Endodermal cell (in vitro differentiated cells): ENCODE measurements at regions not wholly inside any gene's neighbourhood (a gene's known extent, or its start where the extent isn't known, plus 50 kb on each side); places are given as distances from the start of the nearest gene placed in this dataset.

ENCODE experiments used
- DNase-seq: peaks from one replicate; pipeline ENCODE4 v3.0.0-alpha.2; 2017
- H3K27ac ChIP-seq: 2 replicates; pipeline ENCODE4 v1.5.1; 2013; ENCODE audit warnings: mild to moderate bottlenecking, low read depth, low read length, moderate library complexity
- H3K27me3 ChIP-seq: 2 replicates; pipeline ENCODE4 v1.6.1; 2013; ENCODE audit warnings: mild to moderate bottlenecking, low read length, moderate library complexity; ENCODE audit not compliant: insufficient read depth, control insufficient read depth, poor library complexity, severe bottlenecking
- H3K36me3 ChIP-seq: 2 replicates; pipeline ENCODE4 v1.7.0; 2013; ENCODE audit warnings: mild to moderate bottlenecking, low read length, moderate library complexity; ENCODE audit not compliant: control insufficient read depth, insufficient read depth
- H3K4me1 ChIP-seq: one replicate; pipeline ENCODE4 v1.7.0; 2013; ENCODE audit warnings: low read length; ENCODE audit not compliant: control insufficient read depth, insufficient read depth
- H3K4me3 ChIP-seq: 2 replicates; pipeline ENCODE4 v1.5.1; 2013; ENCODE audit warnings: mild to moderate bottlenecking, low read length, moderate library complexity
- H3K9ac ChIP-seq: 2 replicates; pipeline ENCODE4 v1.6.1; 2013; ENCODE audit warnings: mild to moderate bottlenecking, low read length, moderate library complexity; ENCODE audit not compliant: poor library complexity, severe bottlenecking; ENCODE audit errors: extremely low read depth
- H3K9me3 ChIP-seq: 2 replicates; pipeline ENCODE4 v1.6.1; 2013; ENCODE audit warnings: mild to moderate bottlenecking, low read length, moderate library complexity; ENCODE audit not compliant: control insufficient read depth
- H3K27ac Mint-ChIP-seq: 2 replicates; pipeline ENCODE4 v1.8.0; 2020; ENCODE audit warnings: mixed read lengths
- H3K27me3 Mint-ChIP-seq: 2 replicates; pipeline ENCODE4 v1.8.0; 2021; ENCODE audit warnings: mild to moderate bottlenecking, mixed read lengths; ENCODE audit not compliant: insufficient read depth
- H3K36me3 Mint-ChIP-seq: 2 replicates; pipeline ENCODE4 v1.8.0; 2020; ENCODE audit warnings: low read depth, mixed read lengths
- H3K4me1 Mint-ChIP-seq: 2 replicates; pipeline ENCODE4 v1.8.0; 2020; ENCODE audit warnings: mixed read lengths
- H3K4me3 Mint-ChIP-seq: 2 replicates; pipeline ENCODE4 v1.8.0; 2020; ENCODE audit warnings: mild to moderate bottlenecking, moderate library complexity, mixed read lengths
- H3K9me3 Mint-ChIP-seq: 2 replicates; pipeline ENCODE4 v1.8.0; 2020; ENCODE audit warnings: mild to moderate bottlenecking, mixed read lengths
- WGBS, 2 experiments: methylation state at CpG; one replicate each; pipeline versions ENCODE4 v1.1.5 to v1.1.7; 2013; ENCODE audit warnings: missing lambda C conversion rate in 2 of 2, mixed read lengths in 1 of 2; ENCODE audit not compliant: insufficient coverage in 1 of 2, insufficient read length in 1 of 2; 5-methylcytosine and 5-hydroxymethylcytosine counted together
- TF ChIP-seq, protein P1 (sequence below): fragments of 200-600 bp; sonication (generic); conservative IDR thresholded peaks from 2 replicates; pipeline ENCODE4 v1.5.0; 2021; ENCODE audit warnings: antibody characterized with exemption, mild to moderate bottlenecking

- H3K4me3 Mint-ChIP-seq, result no peak overlapping the region
- H3K27ac Mint-ChIP-seq, result no peak overlapping the region
Observed at GRCh38 chr1:38113159-38113666, 66.6 kb upstream of the POU3F1 start.

DNA sequence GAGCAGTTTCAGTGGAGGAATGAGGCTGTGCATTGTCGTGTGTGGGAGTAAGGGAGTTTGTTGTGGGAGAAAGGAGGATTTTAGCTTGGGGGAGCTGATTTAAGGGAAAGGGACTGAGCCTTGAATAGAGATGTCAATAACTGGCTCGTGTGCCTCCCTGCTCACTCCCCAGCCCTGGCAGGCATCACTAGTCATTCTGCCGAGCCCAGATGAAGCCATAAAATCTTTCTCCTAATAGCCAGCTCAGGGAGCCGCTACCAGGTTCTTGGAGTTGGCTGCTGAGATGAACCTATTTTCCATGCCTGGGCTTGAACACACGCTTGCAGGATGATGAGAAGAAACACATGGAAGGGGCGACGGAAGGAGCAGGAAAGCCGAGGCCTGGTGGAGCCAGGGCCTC lies 65.0 kb upstream of the POU3F1 start:
- Mint-ChIP-seq H3K4me3 (no peak overlapping the region), H3K27ac (no peak overlapping the region), H3K4me1 (no peaks in the 10 kb centered on the region), H3K9me3 (peaks cover 3% of the 10 kb centered on the region), H3K36me3 (no peaks in the 10 kb centered on the region), H3K27me3 (peaks cover 3% of the 10 kb centered on the region)
- Histone ChIP-seq H3K27me3 (no peaks in the 10 kb centered on the region), H3K27ac (no peak overlapping the region), H3K4me3 (no peak overlapping the region), H3K36me3 (no peaks in the 10 kb centered on the region), H3K9me3 (peaks cover 4% of the 10 kb centered on the region), H3K4me1 (no peaks in the 10 kb centered on the region), H3K9ac (no peak overlapping the region)
- DNase-seq, result no peak
- TF ChIP-seq, protein P1, sequence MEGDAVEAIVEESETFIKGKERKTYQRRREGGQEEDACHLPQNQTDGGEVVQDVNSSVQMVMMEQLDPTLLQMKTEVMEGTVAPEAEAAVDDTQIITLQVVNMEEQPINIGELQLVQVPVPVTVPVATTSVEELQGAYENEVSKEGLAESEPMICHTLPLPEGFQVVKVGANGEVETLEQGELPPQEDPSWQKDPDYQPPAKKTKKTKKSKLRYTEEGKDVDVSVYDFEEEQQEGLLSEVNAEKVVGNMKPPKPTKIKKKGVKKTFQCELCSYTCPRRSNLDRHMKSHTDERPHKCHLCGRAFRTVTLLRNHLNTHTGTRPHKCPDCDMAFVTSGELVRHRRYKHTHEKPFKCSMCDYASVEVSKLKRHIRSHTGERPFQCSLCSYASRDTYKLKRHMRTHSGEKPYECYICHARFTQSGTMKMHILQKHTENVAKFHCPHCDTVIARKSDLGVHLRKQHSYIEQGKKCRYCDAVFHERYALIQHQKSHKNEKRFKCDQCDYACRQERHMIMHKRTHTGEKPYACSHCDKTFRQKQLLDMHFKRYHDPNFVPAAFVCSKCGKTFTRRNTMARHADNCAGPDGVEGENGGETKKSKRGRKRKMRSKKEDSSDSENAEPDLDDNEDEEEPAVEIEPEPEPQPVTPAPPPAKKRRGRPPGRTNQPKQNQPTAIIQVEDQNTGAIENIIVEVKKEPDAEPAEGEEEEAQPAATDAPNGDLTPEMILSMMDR, result no peak
- WGBS, 2 experiments, result 89 to 92% methylated on average over 7 to 8 of the region's 8 CpGs

More at GRCh38 chr1:38113159-38113666, 66.6 kb upstream of the POU3F1 start:
- Histone ChIP-seq H3K4me3 (no peak overlapping the region), H3K9me3 (peaks cover 4% of the 10 kb centered on the region), H3K4me1 (no peaks in the 10 kb centered on the region), H3K9ac (no peak overlapping the region), H3K27me3 (no peaks in the 10 kb centered on the region), H3K27ac (no peak overlapping the region), H3K36me3 (no peaks in the 10 kb centered on the region)
- WGBS, 2 experiments, result 87 to 94% methylated on average over 9 to 14 of the region's 14 CpGs
- no peak for DNase-seq
- H3K4me1 Mint-ChIP-seq, result no peaks in the 10 kb centered on the region
- peaks cover 3% of the 10 kb centered on the region for H3K27me3 Mint-ChIP-seq
- no peaks in the 10 kb centered on the region for H3K36me3 Mint-ChIP-seq
- TF ChIP-seq, protein P1, result no peak
- H3K9me3 Mint-ChIP-seq, result peaks cover 3% of the 10 kb centered on the region

- Mint-ChIP-seq H3K27ac (no peak overlapping the region), H3K4me3 (no peak overlapping the region), H3K36me3 (no peaks in the 10 kb centered on the region), H3K4me1 (no peaks in the 10 kb centered on the region), H3K27me3 (peaks cover 5% of the 10 kb centered on the region), H3K9me3 (peaks cover 1% of the 10 kb centered on the region)
- 91 to 95% methylated on average over 3 to 5 of the region's 5 CpGs for WGBS, 2 experiments
- Histone ChIP-seq H3K36me3 (no peaks in the 10 kb centered on the region), H3K9me3 (peaks cover under 1% of the 10 kb centered on the region), H3K27me3 (no peaks in the 10 kb centered on the region), H3K4me3 (no peak overlapping the region), H3K4me1 (no peaks in the 10 kb centered on the region), H3K9ac (no peak overlapping the region), H3K27ac (no peak overlapping the region)
- TF ChIP-seq, protein P1, result no peak
- no peak for DNase-seq
Observed at GRCh38 chr1:38105267-38105666, 58.7 kb upstream of the POU3F1 start.
